IMR-90 (cell line): ENCODE measurements at regions not wholly inside any gene's neighbourhood (a gene's known extent, or its start where the extent isn't known, plus 50 kb on each side); places are given as distances from the start of the nearest gene placed in this dataset.

Experiments used
- ATAC-seq: fragments of 200-7000 bp; cut with Tn5 transposase; 2 replicates; pipeline ENCODE4 v1.9.1; 2020; ENCODE audit warnings: low read depth, mild to moderate bottlenecking, moderate library complexity
- BruUV-seq: library from RNA; stranded (reverse); fragments of 400-500 nt; replicated peaks from 2 replicates; lab custom pipeline; 2021; lab: Mats Ljungman, UMichigan
- CTCF ChIA-PET: fragments of 300-600 bp; formaldehyde crosslinking; extraction: SDS; loops from one replicate; lab custom pipeline; 2021; ENCODE audit warnings: antibody characterized with exemption; lab: Yijun Ruan, JAX
- POLR2A ChIA-PET: fragments of 300-600 bp; sonication (Branson Sonifier 250); formaldehyde crosslinking; loops from one replicate; lab custom pipeline; 2022; ENCODE audit warnings: antibody characterized with exemption; ENCODE audit not compliant: unreplicated experiment; lab: Charles Lee
- DNase-seq: peaks from one replicate; pipeline ENCODE4 v3.0.0; 2013
- H2AFZ ChIP-seq: replicated peaks from 2 replicates; pipeline ENCODE3; 2013; ENCODE audit warnings: low read length, mild to moderate bottlenecking; ENCODE audit not compliant: poor library complexity
- H2AK5ac ChIP-seq: 2 replicates; pipeline ENCODE4 v1.6.1; 2013; ENCODE audit warnings: low read depth, low read length, inconsistent platforms
- H2AK9ac ChIP-seq: replicated peaks from 2 replicates; pipeline ENCODE3; 2013; ENCODE audit warnings: mild to moderate bottlenecking, low read depth, low read length, moderate library complexity; ENCODE audit not compliant: poor library complexity
- H2BK120ac ChIP-seq: 2 replicates; pipeline ENCODE4 v1.6.1; 2013; ENCODE audit warnings: low read depth, low read length, inconsistent platforms
- H2BK15ac ChIP-seq: 3 replicates; pipeline ENCODE4 v1.6.1; 2013; ENCODE audit warnings: low read depth, low read length, inconsistent platforms
- H2BK20ac ChIP-seq: 2 replicates; pipeline ENCODE4 v1.6.1; 2013; ENCODE audit warnings: low read depth, mild to moderate bottlenecking, inconsistent platforms, low read length, moderate library complexity
- H2BK5ac ChIP-seq: 2 replicates; pipeline ENCODE4 v1.6.1; 2013; ENCODE audit warnings: mild to moderate bottlenecking, low read depth, low read length, inconsistent platforms; ENCODE audit not compliant: poor library complexity, severe bottlenecking
- H3K14ac ChIP-seq: replicated peaks from 2 replicates; pipeline ENCODE4 v1.6.1; 2013; ENCODE audit warnings: low read depth, low read length, inconsistent platforms
- H3K18ac ChIP-seq: 2 replicates; pipeline ENCODE4 v1.6.1; 2013; ENCODE audit warnings: low read depth, low read length, control low read depth
- H3K23ac ChIP-seq: 2 replicates; pipeline ENCODE4 v1.6.1; 2013; ENCODE audit warnings: low read depth, low read length, inconsistent platforms
- H3K27ac ChIP-seq: 2 replicates; pipeline ENCODE4 v1.5.1; 2013; ENCODE audit warnings: mild to moderate bottlenecking, control low read depth, low read length; ENCODE audit not compliant: insufficient read depth
- H3K27me3 ChIP-seq: 2 replicates; pipeline ENCODE4 v1.6.1; 2013; ENCODE audit warnings: low read length; ENCODE audit not compliant: control insufficient read depth, insufficient read depth
- H3K36me3 ChIP-seq: 2 replicates; pipeline ENCODE4 v1.6.1; 2013; ENCODE audit warnings: low read length, mixed read lengths; ENCODE audit not compliant: control insufficient read depth, insufficient read depth
- H3K4ac ChIP-seq: 2 replicates; pipeline ENCODE4 v1.6.1; 2013; ENCODE audit warnings: low read depth, low read length, inconsistent platforms
- H3K4me1 ChIP-seq: 2 replicates; pipeline ENCODE4 v1.6.1; 2013; ENCODE audit warnings: low read length, mixed read lengths; ENCODE audit not compliant: control insufficient read depth, insufficient read depth
- H3K4me2 ChIP-seq: 2 replicates; pipeline ENCODE4 v1.6.1; 2013; ENCODE audit warnings: low read depth, mild to moderate bottlenecking, control low read depth, low read length, moderate library complexity
- H3K4me3 ChIP-seq: 2 replicates; pipeline ENCODE4 v1.5.1; 2013; ENCODE audit warnings: low read depth, mild to moderate bottlenecking, control low read depth, low read length, moderate library complexity; ENCODE audit not compliant: insufficient read depth
- H3K56ac ChIP-seq: 2 replicates; pipeline ENCODE4 v1.6.1; 2013; ENCODE audit warnings: low read length, inconsistent platforms; ENCODE audit not compliant: insufficient read depth; ENCODE audit errors: extremely low read depth
- H3K79me1 ChIP-seq, 2 experiments: 2 replicates each; pipeline ENCODE4 v1.6.1; 2013; ENCODE audit warnings: low read length in 2 of 2, inconsistent platforms in 1 of 2, low read depth in 1 of 2
- H3K9ac ChIP-seq: 2 replicates; pipeline ENCODE4 v1.6.1; 2013; ENCODE audit warnings: low read depth, low read length, control low read depth
- H3K9me1 ChIP-seq: 2 replicates; pipeline ENCODE4 v1.6.1; 2013; ENCODE audit warnings: low read length, inconsistent platforms; ENCODE audit not compliant: insufficient read depth
- H3K9me3 ChIP-seq: 2 replicates; pipeline ENCODE4 v1.6.1; 2013; ENCODE audit warnings: low read length; ENCODE audit not compliant: control insufficient read depth, insufficient read depth
- H4K20me1 ChIP-seq: 2 replicates; pipeline ENCODE4 v1.6.1; 2013; ENCODE audit warnings: low read length, inconsistent platforms; ENCODE audit not compliant: insufficient read depth
- H4K5ac ChIP-seq: 2 replicates; pipeline ENCODE4 v1.6.1; 2013; ENCODE audit warnings: mild to moderate bottlenecking, low read depth, low read length, control low read depth
- H4K8ac ChIP-seq, 2 experiments: 2 replicates each; pipeline ENCODE4 v1.6.1; 2013; ENCODE audit warnings: low read depth in 2 of 2, low read length in 2 of 2, control low read depth in 1 of 2, inconsistent platforms in 1 of 2
- H4K91ac ChIP-seq: 2 replicates; pipeline ENCODE4 v1.6.1; 2013; ENCODE audit warnings: low read depth, low read length, inconsistent platforms; ENCODE audit not compliant: insufficient read depth
- BHLHE40 ChIP-seq: fragments of 150-350 bp; IDR thresholded peaks from 2 replicates; pipeline ENCODE4 v1.6.1; 2016; ENCODE audit warnings: mild to moderate bottlenecking, low read depth, low read length
- CEBPB ChIP-seq: IDR thresholded peaks from 2 replicates; pipeline ENCODE4 v1.6.1; 2012; ENCODE audit warnings: low read depth, low read length, improper control_type of control experiment
- CHD1 ChIP-seq: IDR thresholded peaks from 2 replicates; pipeline ENCODE4 v1.6.1; 2012; ENCODE audit warnings: low read depth, low read length, improper control_type of control experiment
- FOS ChIP-seq: fragments of 150-350 bp; IDR thresholded peaks from 2 replicates; pipeline ENCODE4 v1.6.1; 2016; ENCODE audit warnings: low read depth, low read length
- MAFK ChIP-seq: IDR thresholded peaks from 2 replicates; pipeline ENCODE4 v1.6.1; 2012; ENCODE audit warnings: low read depth, low read length, improper control_type of control experiment
- MAZ ChIP-seq: IDR thresholded peaks from 2 replicates; pipeline ENCODE4 v1.6.1; 2012; ENCODE audit warnings: low read depth, mild to moderate bottlenecking, low read length, improper control_type of control experiment, moderate library complexity, borderline replicate concordance
- MXI1 ChIP-seq: IDR thresholded peaks from 2 replicates; pipeline ENCODE4 v1.6.1; 2012; ENCODE audit warnings: low read depth, mild to moderate bottlenecking, low read length, moderate library complexity, borderline replicate concordance
- NFE2L2 ChIP-seq: fragments of 150-350 bp; IDR thresholded peaks from 2 replicates; pipeline ENCODE4 v1.6.1; 2016; ENCODE audit warnings: low read depth, mild to moderate bottlenecking, low read length
- POLR2A ChIP-seq: IDR thresholded peaks from 2 replicates; pipeline ENCODE4 v1.6.1; 2012; ENCODE audit warnings: mild to moderate bottlenecking, low read depth, low read length
- RAD21 ChIP-seq: IDR thresholded peaks from 2 replicates; pipeline ENCODE4 v1.6.1; 2012; ENCODE audit warnings: low read length, improper control_type of control experiment
- RCOR1 ChIP-seq: IDR thresholded peaks from 2 replicates; pipeline ENCODE4 v1.6.1; 2012; ENCODE audit warnings: mild to moderate bottlenecking, low read length, improper control_type of control experiment; ENCODE audit not compliant: insufficient replicate concordance
- RFX5 ChIP-seq: IDR thresholded peaks from 2 replicates; pipeline ENCODE4 v1.8.0; 2012; ENCODE audit warnings: low read depth, mild to moderate bottlenecking, low read length, moderate library complexity
- SMC3 ChIP-seq: fragments of 150-350 bp; IDR thresholded peaks from 2 replicates; pipeline ENCODE4 v1.6.1; 2016; ENCODE audit warnings: low read depth, mild to moderate bottlenecking, antibody characterized with exemption, low read length, moderate library complexity
- WGBS, 2 experiments: methylation state at CpG; one replicate each; pipeline versions ENCODE4 v1.1.5 to v1.1.7; 2013; ENCODE audit warnings: missing lambda C conversion rate in 2 of 2; ENCODE audit not compliant: insufficient read length in 1 of 2; ENCODE audit errors: extremely low coverage in 2 of 2; 5-methylcytosine and 5-hydroxymethylcytosine counted together
- dilution Hi-C: fragments of 300-500 bp; cut with HindIII; formaldehyde crosslinking; loops from one replicate; pipeline ENCODE4 v1.14.3; 2018; ENCODE audit warnings: low sequenced_read_pairs; ENCODE audit not compliant: unreplicated experiment
- in situ Hi-C: fragments of 300-500 bp; cut with MboI; formaldehyde crosslinking; loops from 3 replicates; pipeline ENCODE4 v1.14.3; 2019; ENCODE audit warnings: low sequenced_read_pairs, inconsistent platforms, mixed read lengths
- intact Hi-C: fragments of 100-400 bp; cut with micrococcal nuclease; formaldehyde crosslinking; loops from 2 replicates; pipeline ENCODE4 v1.10.0; 2022
- TF ChIP-seq, protein P1 (sequence below): conservative IDR thresholded peaks from 2 replicates; pipeline ENCODE4 v1.5.1; 2012; ENCODE audit warnings: mild to moderate bottlenecking, low read depth, low read length, improper control_type of control experiment
- TF ChIP-seq, protein P2 (sequence below): fragments of 150-350 bp; IDR thresholded peaks from 2 replicates; pipeline ENCODE4 v1.6.1; 2016; ENCODE audit warnings: low read depth, mild to moderate bottlenecking, low read length, moderate library complexity, borderline replicate concordance
- TF ChIP-seq, protein P3 (sequence below): fragments of 150-350 bp; IDR thresholded peaks from 2 replicates; pipeline ENCODE4 v1.6.1; 2017; ENCODE audit warnings: mild to moderate bottlenecking, antibody characterized with exemption, low read length, low read depth

DNA sequence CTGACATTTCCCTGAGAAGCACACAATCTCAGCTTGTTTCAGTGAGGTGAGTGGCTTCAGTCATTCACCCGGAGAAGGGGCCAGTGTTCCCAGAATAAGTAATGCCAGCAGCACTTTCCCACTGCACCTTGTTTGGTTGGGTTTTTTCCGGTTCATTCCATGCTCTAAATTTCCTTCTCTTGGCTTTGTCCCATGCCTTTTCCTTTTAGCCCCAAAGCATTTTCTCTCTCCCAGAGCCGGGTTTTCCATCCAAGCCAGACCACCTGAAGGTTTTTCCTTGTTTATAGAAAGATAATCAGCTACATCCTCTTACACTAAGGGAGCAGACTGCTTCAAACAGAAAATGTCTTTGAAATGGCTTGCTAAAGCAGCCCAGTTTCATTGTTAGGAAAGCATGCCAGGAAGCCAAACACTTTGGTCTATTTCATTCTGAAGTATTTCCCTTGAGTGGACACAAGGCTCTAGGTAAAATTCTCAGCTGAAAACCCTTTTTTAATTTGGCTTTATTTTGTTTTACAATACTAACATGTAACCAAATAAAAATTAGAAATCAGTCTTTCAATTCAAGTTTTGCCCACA, 501.6 kb downstream of the DTWD2 start:
- H3K27me3 ChIP-seq = no peaks in the 10 kb centered on the region
- H4K5ac ChIP-seq = no peak overlapping the region
- no peak overlapping the region for H3K9ac ChIP-seq
- no TSS peak for BruUV-seq
- no peak overlapping the region for H4K91ac ChIP-seq
- H3K79me1 ChIP-seq = no peaks in the 10 kb centered on the region
- H3K9me3 ChIP-seq = peaks cover 5% of the 10 kb centered on the region; the same call in 1 of the 2 replicates
- no peak overlapping the region for H2BK15ac ChIP-seq
- H3K14ac ChIP-seq = no peak overlapping the region
- no peak overlapping the region for H3K4ac ChIP-seq
- no peak overlapping the region for H3K4me3 ChIP-seq
- H4K8ac ChIP-seq = no peak overlapping the region
- dilution Hi-C loops = no loop called here
- ATAC-seq (no peak), DNase-seq (no peak)
- CTCF ChIA-PET = no interaction called here
- POLR2A ChIA-PET = no interaction called here
- H3K23ac ChIP-seq = no peak overlapping the region
- in situ Hi-C loops = no loop called here
- no peak for TF ChIP-seq RAD21
- TF ChIP-seq, protein P1, sequence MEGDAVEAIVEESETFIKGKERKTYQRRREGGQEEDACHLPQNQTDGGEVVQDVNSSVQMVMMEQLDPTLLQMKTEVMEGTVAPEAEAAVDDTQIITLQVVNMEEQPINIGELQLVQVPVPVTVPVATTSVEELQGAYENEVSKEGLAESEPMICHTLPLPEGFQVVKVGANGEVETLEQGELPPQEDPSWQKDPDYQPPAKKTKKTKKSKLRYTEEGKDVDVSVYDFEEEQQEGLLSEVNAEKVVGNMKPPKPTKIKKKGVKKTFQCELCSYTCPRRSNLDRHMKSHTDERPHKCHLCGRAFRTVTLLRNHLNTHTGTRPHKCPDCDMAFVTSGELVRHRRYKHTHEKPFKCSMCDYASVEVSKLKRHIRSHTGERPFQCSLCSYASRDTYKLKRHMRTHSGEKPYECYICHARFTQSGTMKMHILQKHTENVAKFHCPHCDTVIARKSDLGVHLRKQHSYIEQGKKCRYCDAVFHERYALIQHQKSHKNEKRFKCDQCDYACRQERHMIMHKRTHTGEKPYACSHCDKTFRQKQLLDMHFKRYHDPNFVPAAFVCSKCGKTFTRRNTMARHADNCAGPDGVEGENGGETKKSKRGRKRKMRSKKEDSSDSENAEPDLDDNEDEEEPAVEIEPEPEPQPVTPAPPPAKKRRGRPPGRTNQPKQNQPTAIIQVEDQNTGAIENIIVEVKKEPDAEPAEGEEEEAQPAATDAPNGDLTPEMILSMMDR = no peak
- TF ChIP-seq RCOR1 = no peak
- TF ChIP-seq MAFK = no peak
- TF ChIP-seq CHD1 = no peak
- no peak for TF ChIP-seq MAZ
- TF ChIP-seq NFE2L2 = no peak
- TF ChIP-seq, protein P2, sequence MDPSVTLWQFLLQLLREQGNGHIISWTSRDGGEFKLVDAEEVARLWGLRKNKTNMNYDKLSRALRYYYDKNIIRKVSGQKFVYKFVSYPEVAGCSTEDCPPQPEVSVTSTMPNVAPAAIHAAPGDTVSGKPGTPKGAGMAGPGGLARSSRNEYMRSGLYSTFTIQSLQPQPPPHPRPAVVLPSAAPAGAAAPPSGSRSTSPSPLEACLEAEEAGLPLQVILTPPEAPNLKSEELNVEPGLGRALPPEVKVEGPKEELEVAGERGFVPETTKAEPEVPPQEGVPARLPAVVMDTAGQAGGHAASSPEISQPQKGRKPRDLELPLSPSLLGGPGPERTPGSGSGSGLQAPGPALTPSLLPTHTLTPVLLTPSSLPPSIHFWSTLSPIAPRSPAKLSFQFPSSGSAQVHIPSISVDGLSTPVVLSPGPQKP = no peak
- TF ChIP-seq POLR2A = no peak
- no peak for TF ChIP-seq RFX5
- TF ChIP-seq CEBPB = no peak
- TF ChIP-seq, protein P3, sequence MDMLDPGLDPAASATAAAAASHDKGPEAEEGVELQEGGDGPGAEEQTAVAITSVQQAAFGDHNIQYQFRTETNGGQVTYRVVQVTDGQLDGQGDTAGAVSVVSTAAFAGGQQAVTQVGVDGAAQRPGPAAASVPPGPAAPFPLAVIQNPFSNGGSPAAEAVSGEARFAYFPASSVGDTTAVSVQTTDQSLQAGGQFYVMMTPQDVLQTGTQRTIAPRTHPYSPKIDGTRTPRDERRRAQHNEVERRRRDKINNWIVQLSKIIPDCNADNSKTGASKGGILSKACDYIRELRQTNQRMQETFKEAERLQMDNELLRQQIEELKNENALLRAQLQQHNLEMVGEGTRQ = no peak
- no peak for TF ChIP-seq BHLHE40
- TF ChIP-seq SMC3 = no peak
- no peak for TF ChIP-seq FOS
- no peak for TF ChIP-seq MXI1
- no peak overlapping the region for H3K56ac ChIP-seq
- no peak overlapping the region for H2BK20ac ChIP-seq
- no peaks in the 10 kb centered on the region for H3K9me1 ChIP-seq
- H3K27ac ChIP-seq = no peak overlapping the region
- H2BK120ac ChIP-seq = no peak overlapping the region
- H3K4me2 ChIP-seq = no peak overlapping the region
- no CpG with 5 or more reads among the region's 3 CpGs for WGBS, 2 experiments
- no peak overlapping the region for H2BK5ac ChIP-seq
- no peak overlapping the region for H2AK9ac ChIP-seq
- H2AFZ ChIP-seq = no peak overlapping the region
- no peak overlapping the region for H2AK5ac ChIP-seq
- no peak overlapping the region for H3K18ac ChIP-seq
- H3K36me3 ChIP-seq = no peaks in the 10 kb centered on the region
- intact Hi-C loops = no loop called here
- H4K20me1 ChIP-seq = no peaks in the 10 kb centered on the region
- H3K4me1 ChIP-seq = no peaks in the 10 kb centered on the region
